K562 (cell line): ENCODE measurements at regions not wholly inside any gene's neighbourhood (a gene's known extent, or its start where the extent isn't known, plus 50 kb on each side); places are given as distances from the start of the nearest gene placed in this dataset.

Source experiments
- CREB1 ChIP-seq, 2 experiments: sonication (generic) in 1 of 2; formaldehyde crosslinking in 1 of 2; IDR thresholded peaks; 2 replicates each; pipeline versions ENCODE4 v1.6.1 to v1.8.0; 2012 to 2022; ENCODE audit warnings: inconsistent platforms in 1 of 2, mild to moderate bottlenecking in 1 of 2, missing genetic modification reagents in 1 of 2, moderate library complexity in 1 of 2
- FOXA1 ChIP-seq: fragments of 450-650 bp; IDR thresholded peaks from 2 replicates; pipeline ENCODE4 v1.6.1; 2016; ENCODE audit warnings: mild to moderate bottlenecking, borderline replicate concordance
- GABPB1 ChIP-seq: sonication (generic); formaldehyde crosslinking; IDR thresholded peaks from 2 replicates; pipeline ENCODE4 v1.8.0; 2022; ENCODE audit warnings: mild to moderate bottlenecking, missing genetic modification reagents
- KLF10 ChIP-seq: fragments of 250-450 bp; sonication (Bioruptor Pico); IDR thresholded peaks from 2 replicates; pipeline ENCODE4 v1.6.1; 2021; ENCODE audit warnings: matching md5 sums
- NFRKB ChIP-seq: fragments of 450-650 bp; IDR thresholded peaks from 2 replicates; pipeline ENCODE4 v1.6.1; 2016; ENCODE audit warnings: low read depth
- YY1 ChIP-seq, 3 experiments: IDR thresholded peaks; 2 replicates each; pipeline ENCODE4 v1.6.1; 2011; ENCODE audit warnings: low read length in 2 of 3, mild to moderate bottlenecking in 2 of 3, moderate library complexity in 2 of 3, borderline replicate concordance in 1 of 3, control low read depth in 1 of 3, low read depth in 1 of 3; ENCODE audit not compliant: insufficient read depth in 3 of 3, insufficient replicate concordance in 2 of 3, control insufficient read depth in 1 of 3, insufficient read length in 1 of 3; ENCODE audit errors: extremely low read depth in 1 of 3
- ZNF224 ChIP-seq: sonication (generic); formaldehyde crosslinking; IDR thresholded peaks from 2 replicates; pipeline ENCODE4 v1.8.0; 2022; ENCODE audit warnings: mild to moderate bottlenecking, missing genetic modification reagents
- ZNF444 ChIP-seq: fragments of 250-450 bp; sonication (Bioruptor Pico); IDR thresholded peaks from 2 replicates; pipeline ENCODE4 v1.4.0; 2020; ENCODE audit warnings: mild to moderate bottlenecking, moderate library complexity
- TF ChIP-seq, protein P1 (sequence below), 3 experiments: IDR thresholded peaks in 2 of 3; conservative IDR thresholded peaks in 1 of 3; 2 replicates each; pipeline ENCODE4 v1.5.1; 2011 to 2012; ENCODE audit warnings: low read length in 3 of 3, mild to moderate bottlenecking in 3 of 3, control low read depth in 2 of 3, improper control_type of control experiment in 1 of 3, inconsistent platforms in 1 of 3, low read depth in 1 of 3, mixed read lengths in 1 of 3, moderate library complexity in 1 of 3; ENCODE audit not compliant: insufficient read depth in 2 of 3

DNA sequence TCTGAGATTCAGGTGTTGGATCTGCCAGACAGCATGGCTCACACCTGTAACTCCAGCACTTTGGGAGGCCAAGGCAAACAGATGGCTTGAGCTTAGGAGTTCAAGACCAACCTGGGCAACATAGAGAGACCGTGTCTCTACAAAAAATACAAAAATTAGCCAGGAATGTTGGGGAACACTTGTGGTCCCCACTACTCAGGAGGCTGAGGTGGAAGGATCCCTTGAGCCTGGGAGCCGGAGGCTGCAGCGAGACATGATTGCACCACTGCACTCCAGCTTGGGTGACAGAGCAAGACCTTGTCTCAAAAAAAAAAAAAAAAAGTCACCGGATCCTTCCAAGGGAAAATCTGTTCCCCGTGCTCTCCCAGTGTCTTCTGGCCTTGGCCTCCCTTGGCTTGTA, 109.2 kb downstream of the IRS2 start:
- TF ChIP-seq CREB1 (IDR thresholded peaks at IDR 0.05) (no peak), CREB1 (CRISPR knock-in tag; IDR thresholded peaks at IDR 0.05) (no peak), NFRKB (no peak), FOXA1 (no peak), ZNF224 (CRISPR knock-in tag) (no peak), YY1 (IDR thresholded peaks at IDR 0.05; ENCODE audit: borderline replicate concordance in 1 of 3, control insufficient read depth in 1 of 3, extremely low read depth in 1 of 3, insufficient read depth in 3 of 3, insufficient read length in 1 of 3, insufficient replicate concordance in 2 of 3, low read depth in 1 of 3, low read length in 2 of 3) (no peak), GABPB1 (CRISPR knock-in tag) (no peak), ZNF444 (CRISPR knock-in tag) (no peak), KLF10 (CRISPR knock-in tag) (no peak)
- TF ChIP-seq, protein P1, sequence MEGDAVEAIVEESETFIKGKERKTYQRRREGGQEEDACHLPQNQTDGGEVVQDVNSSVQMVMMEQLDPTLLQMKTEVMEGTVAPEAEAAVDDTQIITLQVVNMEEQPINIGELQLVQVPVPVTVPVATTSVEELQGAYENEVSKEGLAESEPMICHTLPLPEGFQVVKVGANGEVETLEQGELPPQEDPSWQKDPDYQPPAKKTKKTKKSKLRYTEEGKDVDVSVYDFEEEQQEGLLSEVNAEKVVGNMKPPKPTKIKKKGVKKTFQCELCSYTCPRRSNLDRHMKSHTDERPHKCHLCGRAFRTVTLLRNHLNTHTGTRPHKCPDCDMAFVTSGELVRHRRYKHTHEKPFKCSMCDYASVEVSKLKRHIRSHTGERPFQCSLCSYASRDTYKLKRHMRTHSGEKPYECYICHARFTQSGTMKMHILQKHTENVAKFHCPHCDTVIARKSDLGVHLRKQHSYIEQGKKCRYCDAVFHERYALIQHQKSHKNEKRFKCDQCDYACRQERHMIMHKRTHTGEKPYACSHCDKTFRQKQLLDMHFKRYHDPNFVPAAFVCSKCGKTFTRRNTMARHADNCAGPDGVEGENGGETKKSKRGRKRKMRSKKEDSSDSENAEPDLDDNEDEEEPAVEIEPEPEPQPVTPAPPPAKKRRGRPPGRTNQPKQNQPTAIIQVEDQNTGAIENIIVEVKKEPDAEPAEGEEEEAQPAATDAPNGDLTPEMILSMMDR (IDR thresholded peaks at IDR 0.05 in 2 of 3, conservative IDR thresholded peaks at IDR 0.05 in 1 of 3; ENCODE audit: insufficient read depth in 2 of 3, low read depth in 1 of 3, low read length in 3 of 3) = no peak
